ENCODE measurements at regions not wholly inside any gene's neighbourhood (a gene's known extent, or its start where the extent isn't known, plus 50 kb on each side); places are given as distances from the start of the nearest gene placed in this dataset.

- TF ChIP-seq CTCF (IDR thresholded peaks at IDR 0.05 in 8 of 11, conservative IDR thresholded peaks at IDR 0.05 in 3 of 11) (no peak), POLR2A (IDR thresholded peaks at IDR 0.05) (no peak)
Observed at GRCh38 chrY:7285388-7285787, 373.8 kb upstream of the AMELY start.

Data from spleen (tissue), 7 donors.